A549 (cell line): ENCODE measurements at regions not wholly inside any gene's neighbourhood (a gene's known extent, or its start where the extent isn't known, plus 50 kb on each side); places are given as distances from the start of the nearest gene placed in this dataset.

Experiments
- ATAC-seq, 2 experiments: fragments of 200-7000 bp in 1 of 2; fragments of >200 bp in 1 of 2; cut with Nextera tagmentation in 1 of 2; cut with Tn5 transposase in 1 of 2; 3 replicates each; pipeline versions ENCODE4 v1.8.0 to v1.9.1; 2018 to 2020; ENCODE audit warnings: mild to moderate bottlenecking in 1 of 2, moderate library complexity in 1 of 2
- CTCF ChIA-PET: fragments of 300-600 bp; sonication (Branson Sonifier 250); formaldehyde crosslinking; extraction: SDS; loops from one replicate; lab custom pipeline; 2021; ENCODE audit warnings: antibody characterized with exemption, inconsistent platforms; lab: Yijun Ruan, JAX
- POLR2A ChIA-PET: fragments of 350-600 bp; formaldehyde crosslinking; extraction: SDS; loops from one replicate; lab custom pipeline; 2021; ENCODE audit warnings: antibody characterized with exemption, inconsistent platforms; lab: Yijun Ruan, JAX
- DNase-seq, 2 experiments: peaks; one replicate each; pipeline versions ENCODE4 v3.0.0 to v3.0.0-alpha.2; 2011 to 2016; ENCODE audit warnings: low read depth in 1 of 2, low spot score in 1 of 2
- FAIRE-seq: peaks from 2 replicates; lab custom pipeline; 2011; peaks lifted over from hg19 to GRCh38; lab: Jason Lieb, UNC
- H3K27ac ChIP-seq, 2 experiments: fragments of >200 bp; sonication (Bioruptor Twin); formaldehyde crosslinking; 3 replicates each; pipeline ENCODE4 v1.5.1; 2016 to 2017
- H3K4me1 ChIP-seq: fragments of >200 bp; sonication (Bioruptor Twin); formaldehyde crosslinking; 3 replicates; pipeline ENCODE4 v1.6.1; 2016
- H3K4me2 ChIP-seq: fragments of >200 bp; sonication (Bioruptor Twin); formaldehyde crosslinking; 3 replicates; pipeline ENCODE4 v1.6.1; 2016
- H3K4me3 ChIP-seq: fragments of >200 bp; sonication (Bioruptor Twin); formaldehyde crosslinking; 3 replicates; pipeline ENCODE4 v1.5.1; 2016
- H3K9me3 ChIP-seq: fragments of >200 bp; sonication (Bioruptor Twin); formaldehyde crosslinking; 3 replicates; pipeline ENCODE4 v1.6.1; 2016
- ATOH8 ChIP-seq: fragments of 250-450 bp; sonication (Bioruptor Pico); IDR thresholded peaks from 2 replicates; pipeline ENCODE4 v1.5.0; 2020; ENCODE audit warnings: low read depth, mild to moderate bottlenecking, moderate library complexity
- CBX8 ChIP-seq: fragments of 200-600 bp; sonication (generic); IDR thresholded peaks from 2 replicates; pipeline ENCODE4 v1.6.1; 2016
- CHD2 ChIP-seq: fragments of 150-350 bp; IDR thresholded peaks from 2 replicates; pipeline ENCODE4 v1.6.1; 2014; ENCODE audit warnings: low read length; ENCODE audit not compliant: partially characterized antibody
- ESRRA ChIP-seq: fragments of 150-350 bp; IDR thresholded peaks from 2 replicates; pipeline ENCODE4 v1.6.1; 2014; ENCODE audit warnings: mild to moderate bottlenecking, low read length, borderline replicate concordance
- HDAC2 ChIP-seq: fragments of 200-600 bp; sonication (generic); IDR thresholded peaks from 2 replicates; pipeline ENCODE4 v1.6.1; 2016
- HES2 ChIP-seq: fragments of >200 bp; sonication (Bioruptor Twin); formaldehyde crosslinking; IDR thresholded peaks from 2 replicates; pipeline ENCODE4 v1.6.1; 2016
- HEYL ChIP-seq: fragments of 250-450 bp; sonication (Bioruptor Pico); IDR thresholded peaks from 2 replicates; pipeline ENCODE4 v1.8.0; 2021; ENCODE audit warnings: mild to moderate bottlenecking, moderate library complexity
- HOXA7 ChIP-seq: fragments of 250-450 bp; sonication (Bioruptor Pico); IDR thresholded peaks from 2 replicates; pipeline ENCODE4 v1.5.0; 2020; ENCODE audit warnings: mild to moderate bottlenecking, moderate library complexity
- JUNB ChIP-seq: fragments of >200 bp; sonication (Bioruptor Twin); formaldehyde crosslinking; IDR thresholded peaks from 2 replicates; pipeline ENCODE4 v1.6.1; 2016
- KDM1A ChIP-seq: fragments of 200-600 bp; sonication (generic); IDR thresholded peaks from 2 replicates; pipeline ENCODE4 v1.6.1; 2016; ENCODE audit warnings: low read depth, mild to moderate bottlenecking
- MAFK ChIP-seq: fragments of 450-650 bp; IDR thresholded peaks from 2 replicates; pipeline ENCODE4 v1.6.1; 2014; ENCODE audit not compliant: partially characterized antibody
- MAZ ChIP-seq: fragments of 150-350 bp; IDR thresholded peaks from 2 replicates; pipeline ENCODE4 v1.6.1; 2014; ENCODE audit warnings: antibody characterized with exemption, low read depth, low read length, borderline replicate concordance
- MYC ChIP-seq: IDR thresholded peaks from 2 replicates; pipeline ENCODE4 v1.6.1; 2012; ENCODE audit warnings: mild to moderate bottlenecking, inconsistent platforms, low read length, improper control_type of control experiment, borderline replicate concordance
- NPAS2 ChIP-seq: fragments of 250-450 bp; sonication (Bioruptor Pico); IDR thresholded peaks from 2 replicates; pipeline ENCODE4 v1.8.0; 2022; ENCODE audit warnings: mild to moderate bottlenecking, moderate library complexity, borderline replicate concordance
- NR3C1 ChIP-seq: fragments of >200 bp; sonication (Bioruptor Twin); formaldehyde crosslinking; IDR thresholded peaks from 3 replicates; pipeline ENCODE4 v1.6.1; 2017
- PBX3 ChIP-seq: IDR thresholded peaks from 2 replicates; pipeline ENCODE4 v1.6.1; 2012
- POLR2AphosphoS2 ChIP-seq: conservative IDR thresholded peaks from 2 replicates; pipeline ENCODE4 v1.6.1; 2012; ENCODE audit warnings: low read length, improper control_type of control experiment, inconsistent platforms
- RAD21 ChIP-seq, 2 experiments: fragments of >200 bp in 1 of 2; sonication (Bioruptor Twin) in 1 of 2; formaldehyde crosslinking in 1 of 2; IDR thresholded peaks in 1 of 2; conservative IDR thresholded peaks in 1 of 2; 2 replicates in 1 of 2; 3 replicates in 1 of 2; pipeline ENCODE4 v1.6.1; 2012 to 2018; ENCODE audit warnings: inconsistent platforms in 1 of 2
- RARB ChIP-seq: fragments of 250-450 bp; sonication (Bioruptor Pico); IDR thresholded peaks from 2 replicates; pipeline ENCODE4 v1.8.0; 2021; ENCODE audit warnings: mild to moderate bottlenecking, moderate library complexity
- RNF2 ChIP-seq: fragments of 200-600 bp; sonication (generic); IDR thresholded peaks from 2 replicates; pipeline ENCODE4 v1.6.1; 2016; ENCODE audit warnings: low read depth, mild to moderate bottlenecking, antibody characterized with exemption, moderate library complexity, borderline replicate concordance
- SREBF2 ChIP-seq: fragments of 450-650 bp; IDR thresholded peaks from 2 replicates; pipeline ENCODE4 v1.6.1; 2014; ENCODE audit warnings: mild to moderate bottlenecking, moderate library complexity
- TFCP2L1 ChIP-seq: fragments of 250-450 bp; sonication (Bioruptor Pico); IDR thresholded peaks from 2 replicates; pipeline ENCODE4 v1.5.0; 2021; ENCODE audit warnings: mild to moderate bottlenecking
- WGBS: methylation state at CpG from one replicate; pipeline ENCODE4 v1.1.6; 2017; ENCODE audit errors: missing lambda C conversion rate; 5-methylcytosine and 5-hydroxymethylcytosine counted together
- TF ChIP-seq, protein P1 (sequence below): IDR thresholded peaks from 2 replicates; pipeline ENCODE4 v1.6.1; 2012
- TF ChIP-seq, protein P2 (sequence below): fragments of 250-450 bp; sonication (Bioruptor Pico); IDR thresholded peaks from 2 replicates; pipeline ENCODE4 v1.5.0; 2021; ENCODE audit warnings: mild to moderate bottlenecking, moderate library complexity, borderline replicate concordance

DNA sequence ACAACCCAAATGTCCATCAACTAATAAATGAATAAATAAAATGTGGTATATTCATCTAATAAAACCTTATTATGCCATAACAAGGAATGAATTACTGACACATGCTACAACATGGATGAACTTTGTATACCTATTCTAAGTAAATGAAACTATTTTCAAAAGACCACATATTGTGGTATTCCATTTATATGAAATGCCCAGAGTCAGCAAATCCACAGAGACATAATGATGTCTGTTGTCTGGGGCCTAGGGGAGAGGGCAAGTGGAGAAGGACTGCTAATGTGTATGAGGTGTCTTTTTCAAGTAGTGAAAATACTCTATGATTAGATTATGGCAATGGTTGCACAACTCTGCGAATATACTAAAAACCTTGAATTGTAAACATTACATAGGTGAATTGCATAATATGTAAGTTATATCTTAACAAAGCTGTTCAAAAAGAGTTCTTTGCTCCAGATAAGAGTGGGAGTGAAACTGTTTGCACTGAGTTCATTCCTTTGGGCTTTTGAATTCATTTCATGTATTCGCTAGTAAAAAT lies 464.2 kb downstream of the NUF2 start:
- Histone ChIP-seq H3K27ac (no peak overlapping the region), H3K4me2 (no peak overlapping the region), H3K9me3 (no peaks in the 10 kb centered on the region; the same call in 2 of the 3 replicates), H3K4me3 (no peak overlapping the region), H3K4me1 (no peaks in the 10 kb centered on the region)
- TF ChIP-seq ATOH8 (CRISPR knock-in tag), result no peak
- TF ChIP-seq MAFK, result peak; percentile 19
- FAIRE-seq, result no peak
- ChIA-PET CTCF (no interaction called here), POLR2A (no interaction called here)
- ATAC-seq, result no peak
- DNase-seq, result no peak
- WGBS, result 33% methylated on average over 2 of the region's 2 CpGs

GRCh38 chr1:163789911-163790310 lies 468.2 kb downstream of the NUF2 start:
- peaks cover 2% of the 10 kb centered on the region; the same call in 1 of the 3 replicates for H3K9me3 ChIP-seq
- ATAC-seq (no peak), DNase-seq (no peak), FAIRE-seq (no peak)
- no peak for TF ChIP-seq PBX3
- no peak for TF ChIP-seq NPAS2 (CRISPR knock-in tag)
- TF ChIP-seq HES2, result no peak
- TF ChIP-seq TFCP2L1, result no peak
- no peak for TF ChIP-seq KDM1A
- no peak for TF ChIP-seq RNF2
- TF ChIP-seq, protein P1, sequence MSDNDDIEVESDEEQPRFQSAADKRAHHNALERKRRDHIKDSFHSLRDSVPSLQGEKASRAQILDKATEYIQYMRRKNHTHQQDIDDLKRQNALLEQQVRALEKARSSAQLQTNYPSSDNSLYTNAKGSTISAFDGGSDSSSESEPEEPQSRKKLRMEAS, result no peak
- TF ChIP-seq RAD21 (conservative IDR thresholded peaks at IDR 0.05 in 1 of 2, IDR thresholded peaks at IDR 0.05 in 1 of 2), result no peak
- no peak for TF ChIP-seq CHD2
- no peak for TF ChIP-seq NR3C1
- no peak for TF ChIP-seq MAZ
- H3K4me1 ChIP-seq, result no peaks in the 10 kb centered on the region
- 2% methylated on average over 4 of the region's 4 CpGs for WGBS
- POLR2A ChIA-PET, result no interaction called here
- no peak overlapping the region for H3K4me2 ChIP-seq
- CTCF ChIA-PET, result no interaction called here
- H3K4me3 ChIP-seq, result no peak overlapping the region
- no peak overlapping the region for H3K27ac ChIP-seq

- CTCF ChIA-PET, result no interaction called here
- WGBS, result 19% methylated on average over 3 of the region's 3 CpGs
- ATAC-seq (no peak), FAIRE-seq (no peak), DNase-seq (no peak)
- Histone ChIP-seq H3K4me3 (no peak overlapping the region), H3K27ac (no peak overlapping the region), H3K4me2 (no peak overlapping the region), H3K4me1 (no peaks in the 10 kb centered on the region), H3K9me3 (peaks cover 2% of the 10 kb centered on the region; the same call in 1 of the 3 replicates)
- TF ChIP-seq HES2 (no peak), RARB (CRISPR knock-in tag) (no peak), HOXA7 (CRISPR knock-in tag) (no peak), HEYL (no peak), POLR2AphosphoS2 (no peak), HDAC2 (no peak), RAD21 (conservative IDR thresholded peaks at IDR 0.05 in 1 of 2, IDR thresholded peaks at IDR 0.05 in 1 of 2) (no peak), JUNB (no peak), ESRRA (no peak), SREBF2 (no peak), NPAS2 (CRISPR knock-in tag) (no peak), MYC (no peak), CBX8 (no peak), ATOH8 (CRISPR knock-in tag) (no peak)
- TF ChIP-seq, protein P2, sequence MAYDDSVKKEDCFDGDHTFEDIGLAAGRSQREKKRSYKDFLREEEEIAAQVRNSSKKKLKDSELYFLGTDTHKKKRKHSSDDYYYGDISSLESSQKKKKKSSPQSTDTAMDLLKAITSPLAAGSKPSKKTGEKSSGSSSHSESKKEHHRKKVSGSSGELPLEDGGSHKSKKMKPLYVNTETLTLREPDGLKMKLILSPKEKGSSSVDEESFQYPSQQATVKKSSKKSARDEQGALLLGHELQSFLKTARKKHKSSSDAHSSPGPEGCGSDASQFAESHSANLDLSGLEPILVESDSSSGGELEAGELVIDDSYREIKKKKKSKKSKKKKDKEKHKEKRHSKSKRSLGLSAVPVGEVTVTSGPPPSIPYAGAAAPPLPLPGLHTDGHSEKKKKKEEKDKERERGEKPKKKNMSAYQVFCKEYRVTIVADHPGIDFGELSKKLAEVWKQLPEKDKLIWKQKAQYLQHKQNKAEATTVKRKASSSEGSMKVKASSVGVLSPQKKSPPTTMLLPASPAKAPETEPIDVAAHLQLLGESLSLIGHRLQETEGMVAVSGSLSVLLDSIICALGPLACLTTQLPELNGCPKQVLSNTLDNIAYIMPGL (CRISPR knock-in tag), result no peak
- POLR2A ChIA-PET, result no interaction called here
Measured at GRCh38 chr1:163794551-163794950, 472.8 kb downstream of the NUF2 start.
